Esophagus muscularis mucosa (tissue), 4 donors: ENCODE measurements at regions not wholly inside any gene's neighbourhood (a gene's known extent, or its start where the extent isn't known, plus 50 kb on each side); places are given as distances from the start of the nearest gene placed in this dataset.

ENCODE experiments used
- EP300 ChIP-seq: sonication (generic); formaldehyde crosslinking; IDR thresholded peaks from one replicate; pipeline ENCODE4 v1.6.1; 2017; ENCODE audit warnings: antibody characterized with exemption
- POLR2A ChIP-seq: fragments of 450-650 bp; IDR thresholded peaks from one replicate; pipeline ENCODE4 v1.6.1; 2017; ENCODE audit warnings: antibody characterized with exemption, moderate library complexity, mild to moderate bottlenecking, low read depth
- TF ChIP-seq, protein P1 (sequence below), 3 experiments: fragments of 200-600 bp in 2 of 3; fragments of 450-650 bp in 1 of 3; sonication (generic) in 2 of 3; IDR thresholded peaks; one replicate each; pipeline ENCODE4 v1.5.1; 2017 to 2019; ENCODE audit warnings: antibody characterized with exemption in 3 of 3, mild to moderate bottlenecking in 2 of 3, moderate library complexity in 1 of 3

- TF ChIP-seq, protein P1, sequence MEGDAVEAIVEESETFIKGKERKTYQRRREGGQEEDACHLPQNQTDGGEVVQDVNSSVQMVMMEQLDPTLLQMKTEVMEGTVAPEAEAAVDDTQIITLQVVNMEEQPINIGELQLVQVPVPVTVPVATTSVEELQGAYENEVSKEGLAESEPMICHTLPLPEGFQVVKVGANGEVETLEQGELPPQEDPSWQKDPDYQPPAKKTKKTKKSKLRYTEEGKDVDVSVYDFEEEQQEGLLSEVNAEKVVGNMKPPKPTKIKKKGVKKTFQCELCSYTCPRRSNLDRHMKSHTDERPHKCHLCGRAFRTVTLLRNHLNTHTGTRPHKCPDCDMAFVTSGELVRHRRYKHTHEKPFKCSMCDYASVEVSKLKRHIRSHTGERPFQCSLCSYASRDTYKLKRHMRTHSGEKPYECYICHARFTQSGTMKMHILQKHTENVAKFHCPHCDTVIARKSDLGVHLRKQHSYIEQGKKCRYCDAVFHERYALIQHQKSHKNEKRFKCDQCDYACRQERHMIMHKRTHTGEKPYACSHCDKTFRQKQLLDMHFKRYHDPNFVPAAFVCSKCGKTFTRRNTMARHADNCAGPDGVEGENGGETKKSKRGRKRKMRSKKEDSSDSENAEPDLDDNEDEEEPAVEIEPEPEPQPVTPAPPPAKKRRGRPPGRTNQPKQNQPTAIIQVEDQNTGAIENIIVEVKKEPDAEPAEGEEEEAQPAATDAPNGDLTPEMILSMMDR (IDR thresholded peaks at IDR 0.05): no peak
- TF ChIP-seq POLR2A (no peak), EP300 (no peak)
Observed at GRCh38 chr10:114753126-114753525, 68.5 kb upstream of the FHIP2A start.
